DND-41 (cell line): ENCODE measurements at regions not wholly inside any gene's neighbourhood (a gene's known extent, or its start where the extent isn't known, plus 50 kb on each side); places are given as distances from the start of the nearest gene placed in this dataset.

ENCODE experiments used
- EZH2 ChIP-seq: IDR thresholded peaks from 3 replicates; pipeline ENCODE4 v1.6.1; 2012; ENCODE audit warnings: borderline replicate concordance, low read depth, mild to moderate bottlenecking, moderate library complexity, low read length, inconsistent platforms; ENCODE audit not compliant: severe bottlenecking
- TF ChIP-seq, protein P1 (sequence below): IDR thresholded peaks from 2 replicates; pipeline ENCODE4 v1.5.1; 2012; ENCODE audit warnings: borderline replicate concordance, low read length, moderate library complexity, mild to moderate bottlenecking; ENCODE audit not compliant: poor library complexity, severe bottlenecking; ENCODE audit errors: extremely low read depth

DNA sequence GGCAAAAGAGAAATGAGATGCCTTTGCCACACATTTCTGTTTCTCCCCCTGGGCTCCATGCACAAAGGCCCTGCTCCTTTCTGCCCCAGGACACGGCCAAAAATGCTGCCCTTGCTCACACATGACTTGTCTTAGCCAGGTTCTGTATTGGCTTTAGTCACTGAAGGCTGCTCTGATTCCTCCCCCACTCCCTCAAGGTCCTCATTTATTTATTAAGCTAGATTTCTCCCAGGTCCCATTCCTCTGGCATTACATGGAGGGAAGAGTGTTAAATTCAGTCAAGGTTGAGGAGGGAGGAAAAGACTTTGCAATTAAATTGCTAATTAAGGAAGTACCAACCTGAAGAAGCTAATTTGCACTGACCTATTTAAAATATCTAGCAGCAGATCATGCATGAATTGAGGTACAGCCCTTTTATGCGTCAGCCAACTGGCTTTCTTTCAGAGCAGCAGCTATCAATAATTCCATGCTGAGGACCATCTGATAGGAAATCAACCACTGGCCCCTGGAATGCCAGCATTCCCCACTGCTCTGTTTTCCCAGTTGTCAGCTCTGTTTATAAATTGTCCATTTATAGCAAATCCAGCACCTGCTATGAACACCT, 81.2 kb upstream of the MAP3K1 start:
- TF ChIP-seq, protein P1, sequence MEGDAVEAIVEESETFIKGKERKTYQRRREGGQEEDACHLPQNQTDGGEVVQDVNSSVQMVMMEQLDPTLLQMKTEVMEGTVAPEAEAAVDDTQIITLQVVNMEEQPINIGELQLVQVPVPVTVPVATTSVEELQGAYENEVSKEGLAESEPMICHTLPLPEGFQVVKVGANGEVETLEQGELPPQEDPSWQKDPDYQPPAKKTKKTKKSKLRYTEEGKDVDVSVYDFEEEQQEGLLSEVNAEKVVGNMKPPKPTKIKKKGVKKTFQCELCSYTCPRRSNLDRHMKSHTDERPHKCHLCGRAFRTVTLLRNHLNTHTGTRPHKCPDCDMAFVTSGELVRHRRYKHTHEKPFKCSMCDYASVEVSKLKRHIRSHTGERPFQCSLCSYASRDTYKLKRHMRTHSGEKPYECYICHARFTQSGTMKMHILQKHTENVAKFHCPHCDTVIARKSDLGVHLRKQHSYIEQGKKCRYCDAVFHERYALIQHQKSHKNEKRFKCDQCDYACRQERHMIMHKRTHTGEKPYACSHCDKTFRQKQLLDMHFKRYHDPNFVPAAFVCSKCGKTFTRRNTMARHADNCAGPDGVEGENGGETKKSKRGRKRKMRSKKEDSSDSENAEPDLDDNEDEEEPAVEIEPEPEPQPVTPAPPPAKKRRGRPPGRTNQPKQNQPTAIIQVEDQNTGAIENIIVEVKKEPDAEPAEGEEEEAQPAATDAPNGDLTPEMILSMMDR, result no peak
- TF ChIP-seq EZH2, result no peak
